ENCODE measurements at regions not wholly inside any gene's neighbourhood (a gene's known extent, or its start where the extent isn't known, plus 50 kb on each side); places are given as distances from the start of the nearest gene placed in this dataset.

DNA sequence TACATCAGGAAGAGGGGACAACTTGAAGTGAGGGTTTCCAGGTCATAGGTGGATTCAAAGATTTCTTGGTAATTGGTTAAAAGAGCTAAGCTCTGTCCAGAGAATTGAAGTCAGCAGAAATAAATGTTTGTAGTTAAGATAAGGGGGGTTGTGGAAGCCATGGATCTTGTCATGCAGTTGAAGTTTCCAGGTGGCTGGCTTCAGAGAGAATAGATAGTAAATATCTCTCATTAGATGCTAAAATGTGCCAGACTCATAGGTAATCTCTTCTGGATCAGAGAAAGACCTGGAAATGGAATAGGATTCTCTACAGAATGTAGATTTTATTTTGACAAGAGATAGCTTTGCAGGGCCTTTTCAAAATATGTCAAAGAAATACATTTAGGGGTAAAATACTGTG lies 491.7 kb downstream of the PRR16 start:
- H3K27me3 ChIP-seq, result no peaks in the 10 kb centered on the region
- TF ChIP-seq POLR2AphosphoS5 (IDR thresholded peaks at IDR 0.05) (no peak), POLR2A (IDR thresholded peaks at IDR 0.05) (no peak)
- TF ChIP-seq, protein P1, sequence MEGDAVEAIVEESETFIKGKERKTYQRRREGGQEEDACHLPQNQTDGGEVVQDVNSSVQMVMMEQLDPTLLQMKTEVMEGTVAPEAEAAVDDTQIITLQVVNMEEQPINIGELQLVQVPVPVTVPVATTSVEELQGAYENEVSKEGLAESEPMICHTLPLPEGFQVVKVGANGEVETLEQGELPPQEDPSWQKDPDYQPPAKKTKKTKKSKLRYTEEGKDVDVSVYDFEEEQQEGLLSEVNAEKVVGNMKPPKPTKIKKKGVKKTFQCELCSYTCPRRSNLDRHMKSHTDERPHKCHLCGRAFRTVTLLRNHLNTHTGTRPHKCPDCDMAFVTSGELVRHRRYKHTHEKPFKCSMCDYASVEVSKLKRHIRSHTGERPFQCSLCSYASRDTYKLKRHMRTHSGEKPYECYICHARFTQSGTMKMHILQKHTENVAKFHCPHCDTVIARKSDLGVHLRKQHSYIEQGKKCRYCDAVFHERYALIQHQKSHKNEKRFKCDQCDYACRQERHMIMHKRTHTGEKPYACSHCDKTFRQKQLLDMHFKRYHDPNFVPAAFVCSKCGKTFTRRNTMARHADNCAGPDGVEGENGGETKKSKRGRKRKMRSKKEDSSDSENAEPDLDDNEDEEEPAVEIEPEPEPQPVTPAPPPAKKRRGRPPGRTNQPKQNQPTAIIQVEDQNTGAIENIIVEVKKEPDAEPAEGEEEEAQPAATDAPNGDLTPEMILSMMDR (IDR thresholded peaks at IDR 0.05), result no peak
- intact Hi-C loops (cut with DNase I; ENCODE audit: low total_unique reads), result no loop called here
- no peak overlapping the region for H3K27ac ChIP-seq
- H3K9me3 ChIP-seq, result peaks cover 12 to 24% of the 10 kb centered on the region in 2 donors
- no peaks in the 10 kb centered on the region for H3K4me1 ChIP-seq
- DNase-seq (ENCODE audit: low spot score in 2 of 2), result no peak
- no peaks in the 10 kb centered on the region for H3K36me3 ChIP-seq
- H3K4me3 ChIP-seq, result no peak overlapping the region

DNA sequence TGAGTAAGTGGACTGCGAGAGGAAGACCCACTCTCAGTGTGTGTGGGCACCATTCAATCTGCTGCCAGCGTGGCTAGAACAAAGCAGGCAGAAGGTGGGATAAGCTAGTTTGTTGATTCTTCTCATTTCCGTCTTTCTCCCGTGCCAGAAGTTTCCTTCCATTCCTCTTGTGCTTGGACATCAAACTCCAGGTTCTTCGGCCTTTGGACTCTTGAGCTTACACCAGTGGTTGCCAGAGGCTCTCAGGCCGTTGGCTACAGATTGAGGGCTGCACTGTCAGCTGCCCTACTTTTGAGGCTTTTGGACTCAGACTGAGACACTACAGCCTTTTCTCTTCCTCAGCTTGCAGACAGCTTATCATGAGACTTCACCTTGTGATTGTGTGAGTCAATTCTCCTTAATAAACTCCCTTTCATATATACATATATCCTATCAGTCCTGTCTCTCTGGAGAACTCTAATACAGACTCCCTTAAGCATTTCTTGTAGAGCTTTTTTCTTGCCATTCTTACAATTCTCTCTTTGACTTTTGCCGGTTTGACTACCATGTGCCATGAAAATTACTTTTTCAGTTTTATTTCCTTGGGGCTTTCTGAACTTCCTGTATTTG lies 494.9 kb downstream of the PRR16 start:
- H3K27ac ChIP-seq, result no peak overlapping the region
- H3K27me3 ChIP-seq, result no peaks in the 10 kb centered on the region
- DNase-seq (ENCODE audit: low spot score in 2 of 2), result no peak
- no peak overlapping the region for H3K4me3 ChIP-seq
- intact Hi-C loops (cut with DNase I; ENCODE audit: low total_unique reads), result no loop called here
- no peaks in the 10 kb centered on the region for H3K36me3 ChIP-seq
- TF ChIP-seq, protein P1 (IDR thresholded peaks at IDR 0.05), result no peak
- no peak for TF ChIP-seq POLR2AphosphoS5 (IDR thresholded peaks at IDR 0.05)
- TF ChIP-seq POLR2A (IDR thresholded peaks at IDR 0.05), result no peak
- peaks cover under 1 to 5% of the 10 kb centered on the region in 2 donors for H3K9me3 ChIP-seq
- no peaks in the 10 kb centered on the region for H3K4me1 ChIP-seq

GRCh38 chr5:120960510-120960909 lies 496.4 kb downstream of the PRR16 start:
- TF ChIP-seq, protein P1 (IDR thresholded peaks at IDR 0.05), result no peak
- TF ChIP-seq POLR2AphosphoS5 (IDR thresholded peaks at IDR 0.05) (no peak), POLR2A (IDR thresholded peaks at IDR 0.05) (no peak)
- H3K27me3 ChIP-seq, result no peaks in the 10 kb centered on the region
- DNase-seq (ENCODE audit: low spot score in 2 of 2), result no peak
- H3K27ac ChIP-seq, result no peak overlapping the region
- H3K4me3 ChIP-seq, result no peak overlapping the region
- H3K9me3 ChIP-seq, result no peaks in the 10 kb centered on the region
- no peaks in the 10 kb centered on the region for H3K4me1 ChIP-seq
- H3K36me3 ChIP-seq, result no peaks in the 10 kb centered on the region
- intact Hi-C loops (cut with DNase I; ENCODE audit: low total_unique reads), result no loop called here

GRCh38 chr5:120967366-120967765 lies 503.3 kb downstream of the PRR16 start:
- Histone ChIP-seq H3K27ac (no peak overlapping the region), H3K9me3 (no peaks in the 10 kb centered on the region), H3K4me3 (no peak overlapping the region), H3K36me3 (no peaks in the 10 kb centered on the region), H3K4me1 (no peaks in the 10 kb centered on the region), H3K27me3 (no peaks in the 10 kb centered on the region)
- intact Hi-C loops (cut with DNase I; ENCODE audit: low total_unique reads), result no loop called here
- TF ChIP-seq, protein P1 (IDR thresholded peaks at IDR 0.05), result no peak
- TF ChIP-seq POLR2A (IDR thresholded peaks at IDR 0.05), result no peak
- no peak for DNase-seq (ENCODE audit: low spot score in 2 of 2)

DNA sequence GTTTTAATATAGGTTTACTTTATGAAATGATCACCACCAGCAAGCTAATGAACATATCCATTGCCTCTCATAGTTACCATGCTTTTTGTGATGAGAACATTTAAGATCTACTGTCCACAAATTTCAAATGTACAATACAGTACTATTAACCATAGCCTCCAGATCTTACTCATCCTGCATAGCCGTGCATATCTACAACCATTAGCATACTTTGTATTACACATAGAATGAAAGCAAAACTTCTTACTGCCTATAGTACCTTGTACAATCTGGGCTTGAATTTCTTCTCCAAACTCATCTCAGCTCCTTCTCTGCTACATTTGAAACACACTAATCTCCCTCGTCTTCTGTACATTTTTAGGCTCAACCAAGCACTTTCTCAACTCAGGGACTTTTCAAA lies 510.6 kb downstream of the PRR16 start:
- no peak overlapping the region for H3K27ac ChIP-seq
- no peak overlapping the region for H3K4me3 ChIP-seq
- no peak for DNase-seq (ENCODE audit: low spot score in 2 of 2)
- no peaks in the 10 kb centered on the region for H3K9me3 ChIP-seq
- no peaks in the 10 kb centered on the region for H3K27me3 ChIP-seq
- intact Hi-C loops (cut with DNase I; ENCODE audit: low total_unique reads), result no loop called here
- H3K4me1 ChIP-seq, result no peaks in the 10 kb centered on the region
- no peaks in the 10 kb centered on the region for H3K36me3 ChIP-seq
- no peak for TF ChIP-seq POLR2AphosphoS5 (IDR thresholded peaks at IDR 0.05)
- no peak for TF ChIP-seq POLR2A (IDR thresholded peaks at IDR 0.05)
- TF ChIP-seq, protein P1 (IDR thresholded peaks at IDR 0.05), result no peak
